ENCODE measurements at regions not wholly inside any gene's neighbourhood (a gene's known extent, or its start where the extent isn't known, plus 50 kb on each side); places are given as distances from the start of the nearest gene placed in this dataset.

- TF ChIP-seq FOXP2 (optimal IDR thresholded peaks at IDR 0.05; ENCODE audit: borderline replicate concordance, extremely low read depth, extremely low read length, insufficient read depth) (no peak), REST (IDR thresholded peaks at IDR 0.05; ENCODE audit: insufficient read depth in 1 of 2, low read depth in 2 of 2, low read length in 2 of 2) (no peak), POLR2AphosphoS5 (IDR thresholded peaks at IDR 0.05; ENCODE audit: low read depth, low read length) (no peak), TAF1 (IDR thresholded peaks at IDR 0.05; ENCODE audit: borderline replicate concordance, insufficient read depth, low read length) (no peak), SIN3A (IDR thresholded peaks at IDR 0.05; ENCODE audit: borderline replicate concordance, insufficient read depth, low read length) (no peak)
Measured at GRCh38 chr4:59571805-59572430, 1628.2 kb upstream of the ADGRL3 start.

GRCh38 chr4:59583845-59584568 lies 1616.1 kb upstream of the ADGRL3 start:
- TF ChIP-seq POLR2AphosphoS5 (IDR thresholded peaks at IDR 0.05; ENCODE audit: low read depth, low read length) (no peak), TAF1 (IDR thresholded peaks at IDR 0.05; ENCODE audit: borderline replicate concordance, insufficient read depth, low read length) (no peak), REST (IDR thresholded peaks at IDR 0.05; ENCODE audit: insufficient read depth in 1 of 2, low read depth in 2 of 2, low read length in 2 of 2) (no peak), SIN3A (IDR thresholded peaks at IDR 0.05; ENCODE audit: borderline replicate concordance, insufficient read depth, low read length) (no peak), FOXP2 (optimal IDR thresholded peaks at IDR 0.05; ENCODE audit: borderline replicate concordance, extremely low read depth, extremely low read length, insufficient read depth) (no peak)

GRCh38 chr4:59597536-59598329 lies 1602.4 kb upstream of the ADGRL3 start:
- TF ChIP-seq REST (IDR thresholded peaks at IDR 0.05; ENCODE audit: insufficient read depth in 1 of 2, low read depth in 2 of 2, low read length in 2 of 2): no peak
- TF ChIP-seq POLR2AphosphoS5 (IDR thresholded peaks at IDR 0.05; ENCODE audit: low read depth, low read length): no peak
- no peak for TF ChIP-seq TAF1 (IDR thresholded peaks at IDR 0.05; ENCODE audit: borderline replicate concordance, insufficient read depth, low read length)
- no peak for TF ChIP-seq SIN3A (IDR thresholded peaks at IDR 0.05; ENCODE audit: borderline replicate concordance, insufficient read depth, low read length)
- TF ChIP-seq FOXP2 (optimal IDR thresholded peaks at IDR 0.05; ENCODE audit: borderline replicate concordance, extremely low read depth, extremely low read length, insufficient read depth): no peak

GRCh38 chr4:59598330-59598618 lies 1601.9 kb upstream of the ADGRL3 start:
- no peak for TF ChIP-seq POLR2AphosphoS5 (IDR thresholded peaks at IDR 0.05; ENCODE audit: low read depth, low read length)
- TF ChIP-seq SIN3A (IDR thresholded peaks at IDR 0.05; ENCODE audit: borderline replicate concordance, insufficient read depth, low read length): no peak
- TF ChIP-seq FOXP2 (optimal IDR thresholded peaks at IDR 0.05; ENCODE audit: borderline replicate concordance, extremely low read depth, extremely low read length, insufficient read depth): no peak
- TF ChIP-seq TAF1 (IDR thresholded peaks at IDR 0.05; ENCODE audit: borderline replicate concordance, insufficient read depth, low read length): no peak
- no peak for TF ChIP-seq REST (IDR thresholded peaks at IDR 0.05; ENCODE audit: insufficient read depth in 1 of 2, low read depth in 2 of 2, low read length in 2 of 2)

Measured in PFSK-1 (cell line).